CD4-positive, alpha-beta T cell treated with Interleukin-12 subunit alpha and Interleukin-12 subunit beta, for 1 hour (primary cell): ENCODE measurements at regions not wholly inside any gene's neighbourhood (a gene's known extent, or its start where the extent isn't known, plus 50 kb on each side); places are given as distances from the start of the nearest gene placed in this dataset.

ENCODE experiments used
- DNase-seq: peaks from one replicate; pipeline ENCODE4 v3.0.0-alpha.2; 2020

GRCh38 chr11:28504555-28505110 is 396.4 kb downstream of the METTL15 start:
- DNase-seq: no peak

- no peak for DNase-seq
These were observed 387.1 kb downstream of the METTL15 start for GRCh38 chr11:28495333-28495732.

GRCh38 chr11:28491431-28491830 is 383.2 kb downstream of the METTL15 start:
- DNase-seq: no peak

- DNase-seq: no peak
These were observed 382.7 kb downstream of the METTL15 start for GRCh38 chr11:28490773-28491382.

GRCh38 chr11:28488336-28488735 is 380.1 kb downstream of the METTL15 start:
- DNase-seq: no peak

- DNase-seq: no peak
These were observed 375.1 kb downstream of the METTL15 start for GRCh38 chr11:28483072-28483867.

GRCh38 chr11:28482666-28483065 is 374.5 kb downstream of the METTL15 start:
- no peak for DNase-seq

GRCh38 chr11:28481616-28482480 is 373.7 kb downstream of the METTL15 start:
- DNase-seq: no peak

GRCh38 chr11:28480406-28480805 is 372.2 kb downstream of the METTL15 start:
- DNase-seq: no peak

- no peak for DNase-seq
These were observed 368.7 kb downstream of the METTL15 start for GRCh38 chr11:28476864-28477263.

- no peak for DNase-seq
These were observed 367.9 kb downstream of the METTL15 start for GRCh38 chr11:28476049-28476448.

GRCh38 chr11:28472904-28473303 is 364.7 kb downstream of the METTL15 start:
- DNase-seq: no peak

GRCh38 chr11:28471537-28471936 is 363.3 kb downstream of the METTL15 start:
- DNase-seq: no peak

- DNase-seq: no peak
These were observed 362.0 kb downstream of the METTL15 start for GRCh38 chr11:28470180-28470579.

- DNase-seq: no peak
These were observed 358.3 kb downstream of the METTL15 start for GRCh38 chr11:28466506-28466905.

GRCh38 chr11:28464252-28464867 is 356.2 kb downstream of the METTL15 start:
- DNase-seq: no peak

GRCh38 chr11:28463826-28464225 is 355.6 kb downstream of the METTL15 start:
- DNase-seq: no peak

GRCh38 chr11:28461846-28462245 is 353.7 kb downstream of the METTL15 start:
- DNase-seq: no peak

GRCh38 chr11:28461338-28461737 is 353.1 kb downstream of the METTL15 start:
- no peak for DNase-seq

- no peak for DNase-seq
These were observed 352.2 kb downstream of the METTL15 start for GRCh38 chr11:28460348-28460747.

- no peak for DNase-seq
These were observed 351.7 kb downstream of the METTL15 start for GRCh38 chr11:28459912-28460311.

GRCh38 chr11:28457481-28458065 is 349.4 kb downstream of the METTL15 start:
- no peak for DNase-seq
